B cell (primary cell): ENCODE measurements at regions not wholly inside any gene's neighbourhood (a gene's known extent, or its start where the extent isn't known, plus 50 kb on each side); places are given as distances from the start of the nearest gene placed in this dataset.

ENCODE experiments used
- ATAC-seq: fragments of 200-7000 bp; cut with Tn5 transposase; one replicate; pipeline ENCODE4 v1.10.0; 2021; ENCODE audit warnings: low read depth, mild to moderate bottlenecking, moderate number of reproducible peaks, moderate library complexity
- CTCF ChIA-PET: fragments of 350-600 bp; sonication (Branson Sonifier 250); formaldehyde crosslinking; loops from one replicate; lab custom pipeline; 2021; ENCODE audit warnings: antibody characterized with exemption, inconsistent platforms; lab: Charles Lee
- POLR2A ChIA-PET: fragments of 350-600 bp; sonication (Branson Sonifier 250); formaldehyde crosslinking; loops from one replicate; lab custom pipeline; 2021; ENCODE audit warnings: antibody characterized with exemption; lab: Charles Lee
- DNase-seq: peaks from one replicate; pipeline ENCODE4 v3.0.0; 2013
- H2AFZ ChIP-seq: 2 replicates; pipeline ENCODE4 v1.6.1; 2012; ENCODE audit warnings: mild to moderate bottlenecking, low read depth, low read length; ENCODE audit not compliant: insufficient read depth, poor library complexity, severe bottlenecking
- H3K27ac ChIP-seq, 2 donors: 1 replicate in 1 of 2; 2 replicates in 1 of 2; pipeline ENCODE4 v1.5.1; 2012 to 2013; ENCODE audit warnings: low read length in 2 of 2, mild to moderate bottlenecking in 2 of 2, moderate library complexity in 1 of 2
- H3K27me3 ChIP-seq, 4 experiments: fragments of 200-600 bp in 1 of 4; sonication (generic) in 1 of 4; replicated peaks in 1 of 4; 1 replicate in 2 of 4; 2 replicates in 2 of 4; pipeline versions ENCODE4 v1.6.1 to v1.7.0; 2013 to 2016; ENCODE audit warnings: low read length in 3 of 4, mild to moderate bottlenecking in 2 of 4, mixed read lengths in 1 of 4, moderate library complexity in 1 of 4; ENCODE audit not compliant: insufficient read depth in 4 of 4, control insufficient read depth in 3 of 4; ENCODE audit errors: control extremely low read depth in 1 of 4
- H3K36me3 ChIP-seq, 2 experiments: replicated peaks in 1 of 2; 1 replicate in 1 of 2; 2 replicates in 1 of 2; pipeline versions ENCODE4 v1.6.1 to v1.7.1; 2013; ENCODE audit warnings: low read length in 1 of 2; ENCODE audit not compliant: insufficient read depth in 2 of 2, control insufficient read depth in 1 of 2; ENCODE audit errors: control extremely low read depth in 1 of 2, extremely low read depth in 1 of 2
- H3K4me1 ChIP-seq, 2 donors: fragments of 200-600 bp in 1 of 2; sonication (generic) in 1 of 2; 1 replicate in 1 of 2; 2 replicates in 1 of 2; pipeline versions ENCODE4 v1.5.1 to v1.6.1; 2013 to 2017; ENCODE audit warnings: low read length in 2 of 2; ENCODE audit not compliant: control insufficient read depth in 2 of 2, insufficient read depth in 2 of 2
- H3K4me2 ChIP-seq: replicated peaks from 2 replicates; pipeline ENCODE3; 2012; ENCODE audit warnings: mild to moderate bottlenecking, low read depth, low read length; ENCODE audit not compliant: poor library complexity, severe bottlenecking
- H3K4me3 ChIP-seq, 5 experiments: fragments of 200-600 bp in 1 of 5; sonication (generic) in 1 of 5; 1 replicate in 3 of 5; 2 replicates in 2 of 5; pipeline versions ENCODE4 v1.5.1 to v1.7.0; 2011 to 2016; ENCODE audit warnings: low read length in 4 of 5, mild to moderate bottlenecking in 4 of 5, low read depth in 2 of 5, control low read depth in 1 of 5, moderate library complexity in 1 of 5; ENCODE audit not compliant: insufficient read depth in 1 of 5; ENCODE audit errors: control extremely low read depth in 1 of 5, extremely low read depth in 1 of 5
- H3K79me2 ChIP-seq: fragments of 200-600 bp; sonication (generic); one replicate; pipeline ENCODE4 v1.6.0; 2016; ENCODE audit warnings: low read length; ENCODE audit not compliant: control insufficient read depth, insufficient read depth
- H3K9ac ChIP-seq: fragments of 200-600 bp; sonication (generic); 2 replicates; pipeline ENCODE4 v1.6.1; 2017; ENCODE audit warnings: mild to moderate bottlenecking, low read length, moderate library complexity
- H3K9me3 ChIP-seq, 3 donors: one replicate each; pipeline versions ENCODE4 v1.6.1 to v1.7.1; 2013; ENCODE audit warnings: low read length in 2 of 3; ENCODE audit not compliant: control insufficient read depth in 2 of 3, insufficient read depth in 1 of 3; ENCODE audit errors: control extremely low read depth in 1 of 3
- H4K20me1 ChIP-seq: 2 replicates; pipeline ENCODE4 v1.6.0; 2012; ENCODE audit warnings: mild to moderate bottlenecking, low read length; ENCODE audit not compliant: insufficient read depth, control insufficient read depth, poor library complexity, severe bottlenecking
- H3K27ac Mint-ChIP-seq: one replicate; pipeline ENCODE4 v1.8.0; 2021; ENCODE audit warnings: mixed read lengths
- H3K27me3 Mint-ChIP-seq: one replicate; pipeline ENCODE4 v1.8.0; 2021; ENCODE audit warnings: mixed read lengths
- H3K4me1 Mint-ChIP-seq: one replicate; pipeline ENCODE4 v1.8.0; 2021; ENCODE audit warnings: mixed read lengths
- H3K4me3 Mint-ChIP-seq: one replicate; pipeline ENCODE4 v1.8.0; 2021; ENCODE audit warnings: mixed read lengths
- H3K9me3 Mint-ChIP-seq: one replicate; pipeline ENCODE4 v1.8.0; 2022; ENCODE audit warnings: mixed read lengths; ENCODE audit not compliant: insufficient read depth
- CTCF ChIP-seq: fragments of 200-600 bp; IDR thresholded peaks from one replicate; pipeline ENCODE4 v1.8.0; 2022; ENCODE audit warnings: antibody characterized with exemption, mild to moderate bottlenecking
- EZH2 ChIP-seq: IDR thresholded peaks from 2 replicates; pipeline ENCODE4 v1.6.1; 2012; ENCODE audit warnings: borderline replicate concordance, low read depth, mild to moderate bottlenecking, moderate library complexity, low read length; ENCODE audit not compliant: insufficient read depth, poor library complexity, severe bottlenecking
- WGBS: methylation state at CpG from one replicate; pipeline ENCODE4 v1.1.5; 2013; ENCODE audit warnings: missing lambda C conversion rate; ENCODE audit not compliant: insufficient coverage; 5-methylcytosine and 5-hydroxymethylcytosine counted together
- intact Hi-C: fragments of 100-400 bp; cut with micrococcal nuclease; formaldehyde crosslinking; loops from one replicate; pipeline ENCODE4 v1.10.0; 2022

DNA sequence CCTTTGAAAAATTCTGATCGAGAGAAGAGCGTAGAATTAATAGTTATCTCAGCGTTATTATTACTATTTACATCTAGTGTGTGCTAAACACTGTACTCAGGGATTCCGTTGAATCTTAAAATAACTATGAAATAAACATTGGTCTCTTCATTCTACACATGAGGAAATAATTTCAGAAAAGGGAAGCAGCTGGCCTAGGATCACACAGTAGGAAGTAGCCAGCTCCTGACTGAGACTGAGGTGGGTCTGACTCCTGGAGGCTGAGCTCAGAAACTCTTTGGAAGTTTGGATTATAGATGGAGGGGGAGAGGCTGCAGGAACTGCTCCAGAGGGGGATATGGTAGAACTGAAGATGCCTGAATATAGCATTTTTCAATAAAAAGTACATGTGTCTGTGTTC is 183.9 kb upstream of the WDR11 start:
- H3K27me3 ChIP-seq = no peaks in the 10 kb centered on the region
- no peak overlapping the region for H2AFZ ChIP-seq
- intact Hi-C loops = no loop called here
- POLR2A ChIA-PET = no interaction called here
- no CpG with 5 or more reads among the region's 4 CpGs for WGBS
- no peaks in the 10 kb centered on the region for H3K4me1 ChIP-seq
- no peak overlapping the region for H3K4me3 ChIP-seq
- H3K9me3 ChIP-seq = peaks cover 0 to 6% (median 0%) of the 10 kb centered on the region in 3 donors
- TF ChIP-seq EZH2 (no peak), CTCF (no peak)
- Mint-ChIP-seq H3K27ac (no peak overlapping the region), H3K4me1 (no peaks in the 10 kb centered on the region), H3K27me3 (peaks cover 10% of the 10 kb centered on the region), H3K4me3 (no peak overlapping the region), H3K9me3 (no peaks in the 10 kb centered on the region)
- CTCF ChIA-PET = no interaction called here
- H3K9ac ChIP-seq = no peak overlapping the region
- DNase-seq (no peak), ATAC-seq (no peak)
- no peaks in the 10 kb centered on the region for H4K20me1 ChIP-seq
- H3K27ac ChIP-seq = no peak overlapping the region
- H3K4me2 ChIP-seq = no peak overlapping the region
- no peaks in the 10 kb centered on the region for H3K36me3 ChIP-seq
- H3K79me2 ChIP-seq = no peaks in the 10 kb centered on the region

- DNase-seq (no peak), ATAC-seq (no peak)
- Histone ChIP-seq H4K20me1 (no peaks in the 10 kb centered on the region), H3K9ac (no peak overlapping the region), H3K36me3 (no peaks in the 10 kb centered on the region), H3K79me2 (no peaks in the 10 kb centered on the region), H3K27me3 (no peaks in the 10 kb centered on the region), H2AFZ (no peak overlapping the region), H3K4me3 (no peak overlapping the region), H3K9me3 (peaks cover 0 to 6% (median 0%) of the 10 kb centered on the region in 3 donors), H3K4me2 (no peak overlapping the region), H3K27ac (no peak overlapping the region), H3K4me1 (no peaks in the 10 kb centered on the region)
- ChIA-PET CTCF (no interaction called here), POLR2A (no interaction called here)
- H3K4me1 Mint-ChIP-seq = no peaks in the 10 kb centered on the region
- H3K4me3 Mint-ChIP-seq = no peak overlapping the region
- H3K9me3 Mint-ChIP-seq = peaks cover 8% of the 10 kb centered on the region
- 92% methylated on average over 2 of the region's 2 CpGs for WGBS
- TF ChIP-seq CTCF (no peak), EZH2 (no peak)
- no peak overlapping the region for H3K27ac Mint-ChIP-seq
- intact Hi-C loops = no loop called here
- peaks cover 10% of the 10 kb centered on the region for H3K27me3 Mint-ChIP-seq
Observed at GRCh38 chr10:120671491-120671890, 179.7 kb upstream of the WDR11 start.
